ENCODE measurements at regions not wholly inside any gene's neighbourhood (a gene's known extent, or its start where the extent isn't known, plus 50 kb on each side); places are given as distances from the start of the nearest gene placed in this dataset.

DNA sequence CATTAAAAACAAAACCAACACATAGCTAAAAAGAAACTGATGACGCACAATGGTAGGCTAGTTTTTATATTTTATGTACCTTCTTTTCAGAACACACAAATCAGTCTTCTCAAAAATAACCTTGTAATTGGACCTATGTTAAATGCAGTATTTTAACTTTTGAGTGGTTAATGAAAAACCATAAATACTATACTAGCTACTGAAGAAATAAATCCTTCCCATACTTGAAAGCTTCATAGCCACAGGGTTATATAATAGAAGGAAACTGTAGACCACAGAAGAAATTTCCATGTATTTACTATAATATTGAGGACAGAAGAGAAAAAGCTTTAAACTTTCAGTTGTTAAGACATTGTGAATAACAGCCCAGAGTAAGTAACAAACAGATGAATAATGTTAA lies 1094.3 kb upstream of the SLC10A2 start:
- Histone ChIP-seq H3K27me3 (ENCODE audit: control insufficient read depth, insufficient read depth, low read length) (no peaks in the 10 kb centered on the region), H3K36me3 (ENCODE audit: control insufficient read depth, insufficient read depth, low read length) (no peaks in the 10 kb centered on the region), H3K4me3 (ENCODE audit: low read length) (no peak overlapping the region), H3K4me1 (ENCODE audit: control insufficient read depth, insufficient read depth, low read length) (no peaks in the 10 kb centered on the region), H3K9me3 (ENCODE audit: control insufficient read depth, insufficient read depth, low read length) (no peaks in the 10 kb centered on the region), H3K27ac (ENCODE audit: low read length) (no peak overlapping the region)
- no peak for DNase-seq (ENCODE audit: low read depth, low spot score)
- WGBS (ENCODE audit: insufficient coverage, insufficient read length), result no CpG with 5 or more reads among the region's 1 CpG

- no CpG with 5 or more reads among the region's 9 CpGs for WGBS (ENCODE audit: insufficient coverage, insufficient read length)
- H3K27ac ChIP-seq (ENCODE audit: low read length), result no peak overlapping the region
- H3K27me3 ChIP-seq (ENCODE audit: control insufficient read depth, insufficient read depth, low read length), result no peaks in the 10 kb centered on the region; the same call in 1 of the 2 replicates
- DNase-seq (ENCODE audit: low read depth, low spot score), result no peak
- no peaks in the 10 kb centered on the region for H3K4me1 ChIP-seq (ENCODE audit: control insufficient read depth, insufficient read depth, low read length)
- H3K36me3 ChIP-seq (ENCODE audit: control insufficient read depth, insufficient read depth, low read length), result no peaks in the 10 kb centered on the region
- no peaks in the 10 kb centered on the region; the same call in 1 of the 2 replicates for H3K9me3 ChIP-seq (ENCODE audit: control insufficient read depth, insufficient read depth, low read length)
- H3K4me3 ChIP-seq (ENCODE audit: low read length), result no peak overlapping the region
Observed at GRCh38 chr13:104143760-104144416, 1077.7 kb upstream of the SLC10A2 start.

DNA sequence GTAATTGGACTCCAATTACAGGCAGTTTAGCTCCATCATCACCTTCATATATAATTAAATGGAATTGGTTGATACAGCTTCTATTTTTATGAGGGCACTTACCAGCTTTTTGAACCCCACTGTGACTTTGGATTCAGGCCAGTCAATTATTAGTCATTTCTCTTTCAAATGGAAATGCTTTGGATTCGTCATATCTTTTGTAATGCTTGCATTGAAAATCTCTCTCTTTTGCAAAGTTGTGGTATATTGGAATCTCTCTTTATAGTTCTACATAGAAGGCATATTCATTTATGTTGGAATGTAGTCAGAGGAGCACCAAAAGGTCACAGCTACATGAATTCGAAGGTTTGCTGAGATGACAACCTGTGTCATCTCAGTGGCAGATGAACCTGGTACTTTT lies 1074.3 kb upstream of the SLC10A2 start:
- no peaks in the 10 kb centered on the region for H3K4me1 ChIP-seq (ENCODE audit: control insufficient read depth, insufficient read depth, low read length)
- no peak overlapping the region for H3K4me3 ChIP-seq (ENCODE audit: low read length)
- H3K36me3 ChIP-seq (ENCODE audit: control insufficient read depth, insufficient read depth, low read length), result no peaks in the 10 kb centered on the region
- no peaks in the 10 kb centered on the region; the same call in 1 of the 2 replicates for H3K27me3 ChIP-seq (ENCODE audit: control insufficient read depth, insufficient read depth, low read length)
- no peak for DNase-seq (ENCODE audit: low read depth, low spot score)
- no peak overlapping the region for H3K27ac ChIP-seq (ENCODE audit: low read length)
- no peaks in the 10 kb centered on the region for H3K9me3 ChIP-seq (ENCODE audit: control insufficient read depth, insufficient read depth, low read length)
- no CpG with 5 or more reads among the region's 2 CpGs for WGBS (ENCODE audit: insufficient coverage, insufficient read length)

DNA sequence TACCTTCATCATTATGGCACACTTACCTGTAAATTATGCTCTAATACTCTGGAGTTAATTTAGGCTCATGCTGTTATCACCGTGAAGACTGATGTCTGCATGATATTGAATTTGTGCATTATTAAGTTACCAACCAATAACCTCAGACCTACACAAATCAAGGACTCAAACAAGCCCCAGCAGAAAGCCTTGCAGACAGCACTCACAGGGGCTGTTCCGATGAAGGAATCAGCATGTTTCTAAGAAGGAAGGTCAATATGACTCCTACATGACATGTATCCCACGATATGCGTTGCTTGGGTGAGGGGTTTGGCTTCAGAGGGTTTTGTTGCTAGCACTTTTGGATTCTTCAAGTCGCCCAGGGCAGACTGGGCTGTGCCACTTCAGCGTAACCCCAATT lies 1071.2 kb upstream of the SLC10A2 start:
- H3K27me3 ChIP-seq (ENCODE audit: control insufficient read depth, insufficient read depth, low read length), result no peaks in the 10 kb centered on the region
- no peaks in the 10 kb centered on the region for H3K9me3 ChIP-seq (ENCODE audit: control insufficient read depth, insufficient read depth, low read length)
- no peak for DNase-seq (ENCODE audit: low read depth, low spot score)
- no CpG with 5 or more reads among the region's 6 CpGs for WGBS (ENCODE audit: insufficient coverage, insufficient read length)
- no peaks in the 10 kb centered on the region for H3K4me1 ChIP-seq (ENCODE audit: control insufficient read depth, insufficient read depth, low read length)
- no peaks in the 10 kb centered on the region for H3K36me3 ChIP-seq (ENCODE audit: control insufficient read depth, insufficient read depth, low read length)
- no peak overlapping the region for H3K27ac ChIP-seq (ENCODE audit: low read length)
- H3K4me3 ChIP-seq (ENCODE audit: low read length), result no peak overlapping the region

GRCh38 chr13:104132849-104133248 lies 1066.6 kb upstream of the SLC10A2 start:
- WGBS (ENCODE audit: insufficient coverage, insufficient read length), result no CpG with 5 or more reads among the region's 5 CpGs
- Histone ChIP-seq H3K27me3 (ENCODE audit: control insufficient read depth, insufficient read depth, low read length) (no peaks in the 10 kb centered on the region), H3K4me3 (ENCODE audit: low read length) (no peak overlapping the region), H3K4me1 (ENCODE audit: control insufficient read depth, insufficient read depth, low read length) (no peaks in the 10 kb centered on the region), H3K9me3 (ENCODE audit: control insufficient read depth, insufficient read depth, low read length) (no peaks in the 10 kb centered on the region), H3K36me3 (ENCODE audit: control insufficient read depth, insufficient read depth, low read length) (no peaks in the 10 kb centered on the region), H3K27ac (ENCODE audit: low read length) (no peak overlapping the region)
- DNase-seq (ENCODE audit: low read depth, low spot score), result no peak

DNA sequence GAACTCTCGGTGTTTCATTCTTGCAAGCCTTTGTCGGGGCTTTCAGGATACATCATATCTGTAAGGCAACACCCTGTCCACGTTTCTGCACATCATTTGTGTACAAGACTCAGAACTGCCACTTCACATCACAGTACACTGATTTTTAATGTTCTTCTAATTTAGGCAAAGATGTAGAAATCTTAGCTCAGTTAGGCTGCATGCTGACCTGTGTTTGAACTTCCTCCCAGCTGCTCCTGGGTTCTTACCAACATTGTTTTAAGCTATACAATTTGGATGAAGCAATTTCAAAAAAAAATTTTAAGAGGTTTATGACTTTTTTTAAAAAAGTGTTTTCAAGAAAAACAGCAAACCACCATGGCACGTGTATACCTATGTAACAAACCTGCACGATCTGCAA lies 1047.9 kb upstream of the SLC10A2 start:
- no peaks in the 10 kb centered on the region for H3K9me3 ChIP-seq (ENCODE audit: control insufficient read depth, insufficient read depth, low read length)
- H3K4me3 ChIP-seq (ENCODE audit: low read length), result no peak overlapping the region
- WGBS (ENCODE audit: insufficient coverage, insufficient read length), result no CpG with 5 or more reads among the region's 5 CpGs
- no peaks in the 10 kb centered on the region for H3K27me3 ChIP-seq (ENCODE audit: control insufficient read depth, insufficient read depth, low read length)
- no peak for DNase-seq (ENCODE audit: low read depth, low spot score)
- H3K4me1 ChIP-seq (ENCODE audit: control insufficient read depth, insufficient read depth, low read length), result no peaks in the 10 kb centered on the region
- no peak overlapping the region for H3K27ac ChIP-seq (ENCODE audit: low read length)
- no peaks in the 10 kb centered on the region for H3K36me3 ChIP-seq (ENCODE audit: control insufficient read depth, insufficient read depth, low read length)

GRCh38 chr13:104111031-104111430 lies 1044.8 kb upstream of the SLC10A2 start:
- no peaks in the 10 kb centered on the region for H3K36me3 ChIP-seq (ENCODE audit: control insufficient read depth, insufficient read depth, low read length)
- H3K4me1 ChIP-seq (ENCODE audit: control insufficient read depth, insufficient read depth, low read length), result no peaks in the 10 kb centered on the region
- no peak overlapping the region for H3K27ac ChIP-seq (ENCODE audit: low read length)
- no CpG with 5 or more reads among the region's 1 CpG for WGBS (ENCODE audit: insufficient coverage, insufficient read length)
- no peak for DNase-seq (ENCODE audit: low read depth, low spot score)
- H3K9me3 ChIP-seq (ENCODE audit: control insufficient read depth, insufficient read depth, low read length), result no peaks in the 10 kb centered on the region
- H3K4me3 ChIP-seq (ENCODE audit: low read length), result no peak overlapping the region
- no peaks in the 10 kb centered on the region for H3K27me3 ChIP-seq (ENCODE audit: control insufficient read depth, insufficient read depth, low read length)

GRCh38 chr13:104106705-104107393 lies 1040.6 kb upstream of the SLC10A2 start:
- Histone ChIP-seq H3K27ac (ENCODE audit: low read length) (no peak overlapping the region), H3K36me3 (ENCODE audit: control insufficient read depth, insufficient read depth, low read length) (no peaks in the 10 kb centered on the region), H3K4me1 (ENCODE audit: control insufficient read depth, insufficient read depth, low read length) (no peaks in the 10 kb centered on the region), H3K9me3 (ENCODE audit: control insufficient read depth, insufficient read depth, low read length) (no peaks in the 10 kb centered on the region), H3K27me3 (ENCODE audit: control insufficient read depth, insufficient read depth, low read length) (no peaks in the 10 kb centered on the region), H3K4me3 (ENCODE audit: low read length) (no peak overlapping the region)
- no peak for DNase-seq (ENCODE audit: low read depth, low spot score)
- WGBS (ENCODE audit: insufficient coverage, insufficient read length), result no CpG with 5 or more reads among the region's 9 CpGs

- Histone ChIP-seq H3K4me3 (ENCODE audit: low read length) (no peak overlapping the region), H3K9me3 (ENCODE audit: control insufficient read depth, insufficient read depth, low read length) (no peaks in the 10 kb centered on the region), H3K27ac (ENCODE audit: low read length) (no peak overlapping the region), H3K4me1 (ENCODE audit: control insufficient read depth, insufficient read depth, low read length) (no peaks in the 10 kb centered on the region), H3K36me3 (ENCODE audit: control insufficient read depth, insufficient read depth, low read length) (no peaks in the 10 kb centered on the region), H3K27me3 (ENCODE audit: control insufficient read depth, insufficient read depth, low read length) (no peaks in the 10 kb centered on the region)
- WGBS (ENCODE audit: insufficient coverage, insufficient read length), result no CpG with 5 or more reads among the region's 7 CpGs
- no peak for DNase-seq (ENCODE audit: low read depth, low spot score)
Observed at GRCh38 chr13:104105418-104106355, 1039.5 kb upstream of the SLC10A2 start.

DNA sequence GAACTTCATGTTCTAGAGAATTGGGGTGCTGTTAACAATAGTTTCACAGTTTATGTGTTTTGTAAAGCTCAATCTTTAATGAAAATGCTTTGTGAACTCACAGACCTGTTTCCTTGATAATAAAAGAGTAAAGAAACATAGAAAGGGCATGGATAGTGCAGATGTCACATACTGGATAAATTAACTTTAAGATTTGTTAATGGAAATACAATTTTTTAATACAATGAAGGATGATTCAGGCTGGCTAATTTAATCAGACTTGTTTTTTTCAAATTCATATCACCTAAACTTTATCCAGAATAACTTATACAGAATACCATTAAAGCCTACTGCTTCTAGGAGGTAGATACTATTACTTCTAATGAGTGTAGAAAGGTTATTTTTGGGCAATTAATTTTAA lies 1033.5 kb upstream of the SLC10A2 start:
- no peak for DNase-seq (ENCODE audit: low read depth, low spot score)
- H3K4me1 ChIP-seq (ENCODE audit: control insufficient read depth, insufficient read depth, low read length), result no peaks in the 10 kb centered on the region
- H3K27ac ChIP-seq (ENCODE audit: low read length), result no peak overlapping the region

More for the DNA sequence above, 1033.5 kb upstream of the SLC10A2 start:
- no peaks in the 10 kb centered on the region for H3K36me3 ChIP-seq (ENCODE audit: control insufficient read depth, insufficient read depth, low read length)
- no peaks in the 10 kb centered on the region for H3K9me3 ChIP-seq (ENCODE audit: control insufficient read depth, insufficient read depth, low read length)
- no peak overlapping the region for H3K4me3 ChIP-seq (ENCODE audit: low read length)
- no peaks in the 10 kb centered on the region for H3K27me3 ChIP-seq (ENCODE audit: control insufficient read depth, insufficient read depth, low read length)

Data from iPS DF 6.9 (cell line).